H9 (cell line): ENCODE measurements at regions not wholly inside any gene's neighbourhood (a gene's known extent, or its start where the extent isn't known, plus 50 kb on each side); places are given as distances from the start of the nearest gene placed in this dataset.

Experiments used
- DNase-seq: peaks from one replicate; pipeline ENCODE4 v3.0.0-alpha.2; 2017
- H2AFZ ChIP-seq: one replicate; pipeline ENCODE4 v1.6.1; 2013; ENCODE audit warnings: mild to moderate bottlenecking, low read length, control low read depth, moderate library complexity
- H2AK5ac ChIP-seq: 2 replicates; pipeline ENCODE4 v1.6.1; 2013; ENCODE audit warnings: low read length, control low read depth, mixed read lengths; ENCODE audit not compliant: insufficient read length
- H2BK120ac ChIP-seq: one replicate; pipeline ENCODE4 v1.6.1; 2013; ENCODE audit warnings: low read depth, mild to moderate bottlenecking, low read length, control low read depth, inconsistent platforms; ENCODE audit not compliant: poor library complexity, severe bottlenecking
- H2BK12ac ChIP-seq: 2 replicates; pipeline ENCODE4 v1.6.1; 2013; ENCODE audit warnings: low read length, control low read depth, mixed read lengths, low read depth; ENCODE audit not compliant: insufficient read length
- H2BK15ac ChIP-seq: 2 replicates; pipeline ENCODE4 v1.6.1; 2013; ENCODE audit warnings: low read depth, low read length, control low read depth
- H2BK20ac ChIP-seq: one replicate; pipeline ENCODE4 v1.6.1; 2013; ENCODE audit warnings: low read depth, mild to moderate bottlenecking, low read length, control low read depth, inconsistent platforms; ENCODE audit not compliant: poor library complexity, severe bottlenecking
- H2BK5ac ChIP-seq: 2 replicates; pipeline ENCODE4 v1.6.1; 2013; ENCODE audit warnings: low read length, control low read depth, mixed read lengths; ENCODE audit not compliant: insufficient read length
- H3K14ac ChIP-seq: 2 replicates; pipeline ENCODE4 v1.6.1; 2013; ENCODE audit warnings: low read length, control low read depth; ENCODE audit not compliant: insufficient read depth
- H3K18ac ChIP-seq: 2 replicates; pipeline ENCODE4 v1.6.1; 2013; ENCODE audit warnings: low read depth, mild to moderate bottlenecking, mixed read lengths, low read length, control low read depth; ENCODE audit not compliant: insufficient read length
- H3K23ac ChIP-seq: 2 replicates; pipeline ENCODE4 v1.6.1; 2013; ENCODE audit warnings: low read length, control low read depth, mixed read lengths, low read depth; ENCODE audit not compliant: insufficient read length
- H3K23me2 ChIP-seq: 2 replicates; pipeline ENCODE4 v1.6.1; 2013; ENCODE audit warnings: low read depth, mild to moderate bottlenecking, mixed read lengths, low read length, control low read depth; ENCODE audit not compliant: insufficient read length, poor library complexity, severe bottlenecking
- H3K27ac ChIP-seq: 2 replicates; pipeline ENCODE4 v1.5.1; 2013; ENCODE audit warnings: low read length, control low read depth, mixed read lengths, low read depth; ENCODE audit not compliant: insufficient read length
- H3K27me3 ChIP-seq: 2 replicates; pipeline ENCODE4 v1.6.1; 2013; ENCODE audit warnings: low read length, control low read depth, inconsistent platforms; ENCODE audit not compliant: insufficient read depth
- H3K4ac ChIP-seq: 2 replicates; pipeline ENCODE4 v1.6.1; 2013; ENCODE audit warnings: low read depth, mild to moderate bottlenecking, control low read depth, inconsistent platforms, low read length, moderate library complexity
- H3K4me1 ChIP-seq: 2 replicates; pipeline ENCODE4 v1.6.1; 2013; ENCODE audit warnings: low read length, control low read depth, inconsistent platforms; ENCODE audit not compliant: insufficient read depth
- H3K4me2 ChIP-seq: 2 replicates; pipeline ENCODE4 v1.6.1; 2013; ENCODE audit warnings: low read length, control low read depth, mixed read lengths; ENCODE audit not compliant: insufficient read length, insufficient read depth
- H3K56ac ChIP-seq: 2 replicates; pipeline ENCODE4 v1.6.1; 2013; ENCODE audit warnings: low read depth, mild to moderate bottlenecking, mixed read lengths, low read length, control low read depth; ENCODE audit not compliant: insufficient read length
- H3K79me1 ChIP-seq: 2 replicates; pipeline ENCODE4 v1.6.1; 2013; ENCODE audit warnings: low read depth, mild to moderate bottlenecking, moderate library complexity, low read length, control low read depth, inconsistent platforms; ENCODE audit not compliant: insufficient read depth, poor library complexity, severe bottlenecking
- H3K79me2 ChIP-seq: 2 replicates; pipeline ENCODE4 v1.6.1; 2013; ENCODE audit warnings: low read length, control low read depth, inconsistent platforms; ENCODE audit not compliant: insufficient read depth
- H3K9ac ChIP-seq: 2 replicates; pipeline ENCODE4 v1.6.1; 2013; ENCODE audit warnings: low read length, control low read depth, mixed read lengths; ENCODE audit not compliant: insufficient read length; ENCODE audit errors: extremely low read depth
- H3K9me3 ChIP-seq: one replicate; pipeline ENCODE4 v1.6.1; 2013; ENCODE audit warnings: low read depth, low read length, inconsistent platforms; ENCODE audit not compliant: control insufficient read depth
- H3T11ph ChIP-seq: one replicate; pipeline ENCODE4 v1.6.1; 2013; ENCODE audit warnings: mild to moderate bottlenecking, low read length, control low read depth, inconsistent platforms
- H4K20me1 ChIP-seq: one replicate; pipeline ENCODE4 v1.6.1; 2013; ENCODE audit not compliant: control insufficient read depth, insufficient read length, insufficient read depth
- H4K5ac ChIP-seq: 2 replicates; pipeline ENCODE4 v1.6.1; 2013; ENCODE audit warnings: low read depth, mild to moderate bottlenecking, mixed read lengths, low read length, control low read depth; ENCODE audit not compliant: insufficient read length
- H4K8ac ChIP-seq: replicated peaks from 2 replicates; pipeline ENCODE4 v1.6.1; 2013; ENCODE audit warnings: low read length, control low read depth, mixed read lengths, low read depth; ENCODE audit not compliant: insufficient read length
- H4K91ac ChIP-seq: 2 replicates; pipeline ENCODE4 v1.6.1; 2013; ENCODE audit warnings: low read depth, mild to moderate bottlenecking, moderate library complexity, mixed read lengths, low read length, control low read depth; ENCODE audit not compliant: insufficient read length
- H3K27ac Mint-ChIP-seq, 3 experiments: 2 replicates in 2 of 3; 3 replicates in 1 of 3; pipeline ENCODE4 v1.8.0; 2020 to 2021; ENCODE audit warnings: mixed read lengths in 3 of 3, mild to moderate bottlenecking in 1 of 3, moderate library complexity in 1 of 3
- H3K27me3 Mint-ChIP-seq: 2 replicates; pipeline ENCODE4 v1.8.0; 2021; ENCODE audit warnings: low read depth, mild to moderate bottlenecking, moderate library complexity, mixed read lengths
- H3K36me3 Mint-ChIP-seq, 3 experiments: 2 replicates in 2 of 3; 3 replicates in 1 of 3; pipeline ENCODE4 v1.8.0; 2020 to 2021; ENCODE audit warnings: low read depth in 3 of 3, mixed read lengths in 3 of 3; ENCODE audit not compliant: insufficient read depth in 1 of 3
- H3K4me1 Mint-ChIP-seq, 2 experiments: 2 replicates each; pipeline ENCODE4 v1.8.0; 2020; ENCODE audit warnings: mixed read lengths in 2 of 2
- H3K4me3 Mint-ChIP-seq, 2 experiments: 2 replicates in 1 of 2; 3 replicates in 1 of 2; pipeline ENCODE4 v1.8.0; 2020 to 2021; ENCODE audit warnings: mild to moderate bottlenecking in 2 of 2, mixed read lengths in 2 of 2, moderate library complexity in 1 of 2
- H3K9me3 Mint-ChIP-seq, 2 experiments: 2 replicates in 1 of 2; 3 replicates in 1 of 2; pipeline ENCODE4 v1.8.0; 2020; ENCODE audit warnings: mild to moderate bottlenecking in 2 of 2, mixed read lengths in 2 of 2, moderate library complexity in 1 of 2
- CTCF ChIP-seq: fragments of 200-600 bp; sonication (generic); conservative IDR thresholded peaks from 3 replicates; pipeline ENCODE4 v1.8.0; 2021; ENCODE audit warnings: antibody characterized with exemption, mild to moderate bottlenecking
- WGBS: extraction: QIAGEN DNeasy Blood & Tissue Kit; methylation state at CpG from one replicate; pipeline ENCODE4 v1.1.7; 2013; ENCODE audit warnings: missing lambda C conversion rate, low lambda C conversion rate, mixed read lengths; ENCODE audit not compliant: insufficient read length; ENCODE audit errors: extremely low coverage; 5-methylcytosine and 5-hydroxymethylcytosine counted together

DNA sequence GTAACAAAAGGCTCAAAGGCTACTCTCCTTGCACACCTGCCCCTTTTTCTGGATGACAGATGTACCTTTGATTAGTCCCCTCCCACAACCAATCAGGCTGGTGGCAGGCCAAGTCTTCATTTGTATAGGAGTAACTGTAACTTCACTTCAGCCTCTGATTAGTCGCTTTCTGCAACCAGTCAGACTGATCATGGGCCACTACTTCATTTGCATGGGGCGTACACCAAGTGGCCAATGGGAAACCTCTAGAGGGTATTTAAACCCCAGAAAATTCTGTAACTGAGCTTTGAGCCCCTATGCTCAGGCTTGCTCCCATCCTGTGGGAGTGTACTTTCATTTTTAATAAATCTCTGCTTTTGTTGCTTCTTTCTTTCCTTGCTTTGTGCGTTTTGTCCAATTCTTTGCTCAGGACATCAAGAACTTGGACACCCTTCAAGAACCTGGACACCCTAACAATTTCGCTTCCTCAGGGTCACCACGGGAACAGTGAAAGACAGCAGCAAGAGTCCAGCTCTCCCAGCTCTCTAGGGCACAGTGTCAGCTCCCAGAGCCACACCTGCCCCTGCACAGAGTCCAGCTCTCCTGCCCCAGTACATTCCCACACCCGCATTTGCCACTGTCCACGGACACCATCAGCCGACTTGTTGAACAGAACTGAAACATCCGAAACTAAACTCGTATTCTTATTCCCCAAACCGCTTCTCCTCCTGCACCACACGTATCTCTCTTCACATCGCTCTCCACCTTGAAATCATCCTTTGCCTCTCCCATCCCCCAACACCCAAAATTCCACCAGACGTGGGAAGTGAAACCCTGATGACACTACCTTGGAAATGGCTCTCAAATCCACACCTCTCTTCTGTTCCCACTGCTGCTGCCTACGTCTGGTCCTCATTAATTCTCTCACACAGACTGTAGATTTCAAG is 53.4 kb downstream of the ABCC12 start:
- no peak overlapping the region for H2BK20ac ChIP-seq
- no peak for TF ChIP-seq CTCF
- no peaks in the 10 kb centered on the region; a peak in 1 of 7 replicates for H3K36me3 Mint-ChIP-seq
- no peak overlapping the region for H3K4ac ChIP-seq
- H4K5ac ChIP-seq = no peak overlapping the region
- no peaks in the 10 kb centered on the region for H3K9me3 ChIP-seq
- no peak overlapping the region for H2BK12ac ChIP-seq
- no peak overlapping the region for H3K4me2 ChIP-seq
- no peak overlapping the region for H3K9ac ChIP-seq
- 100% methylated on average over 5 of the region's 15 CpGs for WGBS
- no peak overlapping the region for H2AK5ac ChIP-seq
- H3K14ac ChIP-seq = no peak overlapping the region
- no peak overlapping the region for H4K91ac ChIP-seq
- no peak overlapping the region for H3K56ac ChIP-seq
- no peak overlapping the region for H3K27ac ChIP-seq
- H2BK5ac ChIP-seq = no peak overlapping the region
- H3K23me2 ChIP-seq = no peaks in the 10 kb centered on the region
- H3K23ac ChIP-seq = no peak overlapping the region
- DNase-seq = no peak
- no peak overlapping the region for H2BK15ac ChIP-seq
- no peak overlapping the region for H2BK120ac ChIP-seq
- no peak overlapping the region for H4K8ac ChIP-seq
- no peak overlapping the region for H3K18ac ChIP-seq
- H3K27ac Mint-ChIP-seq = no peak overlapping the region
- peaks cover 25 to 26% of the 10 kb centered on the region in 2 experiments for H3K4me1 Mint-ChIP-seq
- H3K79me1 ChIP-seq = no peaks in the 10 kb centered on the region
- no peaks in the 10 kb centered on the region for H3K4me1 ChIP-seq
- H3K27me3 ChIP-seq = no peaks in the 10 kb centered on the region
- no peak overlapping the region for H3K4me3 Mint-ChIP-seq
- no peak overlapping the region for H2AFZ ChIP-seq
- H4K20me1 ChIP-seq = no peaks in the 10 kb centered on the region
- H3T11ph ChIP-seq = no peak overlapping the region
- peaks cover 12% of the 10 kb centered on the region for H3K27me3 Mint-ChIP-seq
- H3K79me2 ChIP-seq = no peaks in the 10 kb centered on the region
- H3K9me3 Mint-ChIP-seq = no peaks in the 10 kb centered on the region
